Activated CD4-positive, alpha-beta T cell treated with anti-CD3 and anti-CD28 coated beads for 36 hours (primary cell): ENCODE measurements at regions not wholly inside any gene's neighbourhood (a gene's known extent, or its start where the extent isn't known, plus 50 kb on each side); places are given as distances from the start of the nearest gene placed in this dataset.

Source experiments
- ATAC-seq: fragments of 200-7000 bp; cut with Tn5 transposase; one replicate; pipeline ENCODE4 v1.10.0; 2021; ENCODE audit warnings: mild to moderate bottlenecking, moderate library complexity
- CTCF ChIA-PET: fragments of 350-600 bp; sonication (Branson Sonifier 250); formaldehyde crosslinking; loops from one replicate; lab custom pipeline; 2021; ENCODE audit warnings: antibody characterized with exemption; lab: Charles Lee
- POLR2A ChIA-PET: fragments of 350-600 bp; sonication (Branson Sonifier 250); formaldehyde crosslinking; loops from one replicate; lab custom pipeline; 2021; ENCODE audit warnings: antibody characterized with exemption, inconsistent platforms; lab: Charles Lee
- DNase-seq: peaks from one replicate; pipeline ENCODE4 v3.0.0-alpha.2; 2020
- H3K27ac Mint-ChIP-seq: one replicate; pipeline ENCODE4 v1.8.0; 2021; ENCODE audit warnings: mixed read lengths
- H3K27me3 Mint-ChIP-seq: one replicate; pipeline ENCODE4 v1.8.0; 2021; ENCODE audit warnings: mixed read lengths
- H3K36me3 Mint-ChIP-seq: one replicate; pipeline ENCODE4 v1.8.0; 2021; ENCODE audit warnings: low read depth, mixed read lengths
- H3K4me1 Mint-ChIP-seq: one replicate; pipeline ENCODE4 v1.8.0; 2021; ENCODE audit warnings: mixed read lengths
- H3K4me3 Mint-ChIP-seq: one replicate; pipeline ENCODE4 v1.8.0; 2021; ENCODE audit warnings: mild to moderate bottlenecking, moderate library complexity, mixed read lengths
- H3K9me3 Mint-ChIP-seq: one replicate; pipeline ENCODE4 v1.8.0; 2021; ENCODE audit warnings: low read depth, mixed read lengths
- intact Hi-C, 2 experiments: fragments of 100-400 bp; cut with DNase I in 1 of 2; cut with micrococcal nuclease in 1 of 2; formaldehyde crosslinking; loops; one replicate each; pipeline versions ENCODE4 v1.14.2 to v1.15.1; 2022 to 2024; cut with DNase I, micrococcal nuclease

GRCh38 chr14:101049942-101050341 is 146.4 kb upstream of the RTL1 start:
- POLR2A ChIA-PET = interaction anchor here (0.6 kb wide), 1 partner anchor 8 kb away, joined by 3 read pairs; no protein-coding TSS in a partner anchor
- H3K36me3 Mint-ChIP-seq = no peaks in the 10 kb centered on the region
- ATAC-seq = no peak
- no peak overlapping the region for H3K4me3 Mint-ChIP-seq
- no peak for DNase-seq
- H3K9me3 Mint-ChIP-seq = no peaks in the 10 kb centered on the region
- intact Hi-C loops = no loop called here
- H3K27me3 Mint-ChIP-seq = peaks cover 5% of the 10 kb centered on the region
- no peak overlapping the region for H3K27ac Mint-ChIP-seq
- CTCF ChIA-PET = no interaction called here
- no peaks in the 10 kb centered on the region for H3K4me1 Mint-ChIP-seq

GRCh38 chr14:101050901-101051490 is 147.5 kb upstream of the RTL1 start:
- ChIA-PET POLR2A (no interaction called here), CTCF (no interaction called here)
- H3K4me1 Mint-ChIP-seq = no peaks in the 10 kb centered on the region
- DNase-seq (no peak), ATAC-seq (no peak)
- H3K36me3 Mint-ChIP-seq = no peaks in the 10 kb centered on the region
- intact Hi-C loops = no loop called here
- no peaks in the 10 kb centered on the region for H3K9me3 Mint-ChIP-seq
- no peak overlapping the region for H3K27ac Mint-ChIP-seq
- H3K27me3 Mint-ChIP-seq = peaks cover 5% of the 10 kb centered on the region
- H3K4me3 Mint-ChIP-seq = no peak overlapping the region

- peaks cover 6% of the 10 kb centered on the region for H3K9me3 Mint-ChIP-seq
- ATAC-seq (no peak), DNase-seq (no peak)
- H3K27ac Mint-ChIP-seq = no peak overlapping the region
- H3K36me3 Mint-ChIP-seq = no peaks in the 10 kb centered on the region
- CTCF ChIA-PET = interaction anchor here (0.6 kb wide), 1 partner anchor 17 kb away, joined by 4 read pairs; no protein-coding TSS in a partner anchor
- H3K4me3 Mint-ChIP-seq = no peak overlapping the region
- H3K27me3 Mint-ChIP-seq = peaks cover 3% of the 10 kb centered on the region
- POLR2A ChIA-PET = no interaction called here
- intact Hi-C loops = no loop called here
- no peaks in the 10 kb centered on the region for H3K4me1 Mint-ChIP-seq
Observed at GRCh38 chr14:101054671-101055070, 151.1 kb upstream of the RTL1 start.

GRCh38 chr14:101055106-101055662 is 151.7 kb upstream of the RTL1 start:
- no peak for DNase-seq
- Mint-ChIP-seq H3K36me3 (no peaks in the 10 kb centered on the region), H3K27me3 (peaks cover 3% of the 10 kb centered on the region), H3K9me3 (peaks cover 6% of the 10 kb centered on the region), H3K4me3 (no peak overlapping the region), H3K4me1 (no peaks in the 10 kb centered on the region), H3K27ac (no peak overlapping the region)
- ChIA-PET CTCF (no interaction called here), POLR2A (no interaction called here)
- no peak for ATAC-seq
- intact Hi-C loops = no loop called here

GRCh38 chr14:101055776-101056374 is 152.4 kb upstream of the RTL1 start:
- ATAC-seq (no peak), DNase-seq (no peak)
- POLR2A ChIA-PET = no interaction called here
- intact Hi-C loops = no loop called here
- Mint-ChIP-seq H3K36me3 (no peaks in the 10 kb centered on the region), H3K4me3 (no peak overlapping the region), H3K9me3 (peaks cover 6% of the 10 kb centered on the region), H3K27me3 (peaks cover 5% of the 10 kb centered on the region), H3K4me1 (no peaks in the 10 kb centered on the region), H3K27ac (no peak overlapping the region)
- CTCF ChIA-PET = no interaction called here

- Mint-ChIP-seq H3K27ac (no peak overlapping the region), H3K4me3 (no peak overlapping the region), H3K27me3 (peaks cover 7% of the 10 kb centered on the region), H3K9me3 (peaks cover 6% of the 10 kb centered on the region), H3K4me1 (no peaks in the 10 kb centered on the region), H3K36me3 (no peaks in the 10 kb centered on the region)
- ATAC-seq (no peak), DNase-seq (no peak)
- POLR2A ChIA-PET = no interaction called here
- CTCF ChIA-PET = no interaction called here
- intact Hi-C loops = no loop called here
Observed at GRCh38 chr14:101056446-101056845, 152.9 kb upstream of the RTL1 start.

GRCh38 chr14:101057394-101057793 is 153.9 kb upstream of the RTL1 start:
- Mint-ChIP-seq H3K4me1 (no peaks in the 10 kb centered on the region), H3K4me3 (no peak overlapping the region), H3K27ac (no peak overlapping the region), H3K27me3 (peaks cover 9% of the 10 kb centered on the region), H3K36me3 (no peaks in the 10 kb centered on the region), H3K9me3 (peaks cover 6% of the 10 kb centered on the region)
- ChIA-PET CTCF (no interaction called here), POLR2A (no interaction called here)
- no peak for ATAC-seq
- no peak for DNase-seq
- intact Hi-C loops = no loop called here

GRCh38 chr14:101058571-101058970 is 155.0 kb upstream of the RTL1 start:
- DNase-seq (no peak), ATAC-seq (no peak)
- H3K27me3 Mint-ChIP-seq = peaks cover 9% of the 10 kb centered on the region
- POLR2A ChIA-PET = interaction anchor here (0.6 kb wide), 1 partner anchor 9 kb away, joined by 3 read pairs; no protein-coding TSS in a partner anchor
- no peaks in the 10 kb centered on the region for H3K36me3 Mint-ChIP-seq
- no peaks in the 10 kb centered on the region for H3K4me1 Mint-ChIP-seq
- intact Hi-C loops = no loop called here
- CTCF ChIA-PET = interaction anchor here (0.7 kb wide), 1 partner anchor 453 kb away, joined by 3 read pairs; no protein-coding TSS in a partner anchor
- H3K27ac Mint-ChIP-seq = no peak overlapping the region
- peaks cover 6% of the 10 kb centered on the region for H3K9me3 Mint-ChIP-seq
- H3K4me3 Mint-ChIP-seq = no peak overlapping the region

GRCh38 chr14:101060171-101060601 is 156.7 kb upstream of the RTL1 start:
- Mint-ChIP-seq H3K4me3 (no peak overlapping the region), H3K4me1 (no peaks in the 10 kb centered on the region), H3K9me3 (peaks cover 6% of the 10 kb centered on the region), H3K27ac (no peak overlapping the region), H3K36me3 (no peaks in the 10 kb centered on the region), H3K27me3 (peaks cover 9% of the 10 kb centered on the region)
- POLR2A ChIA-PET = no interaction called here
- CTCF ChIA-PET = interaction anchor here (0.5 kb wide), 1 partner anchor 1161 kb away, joined by 3 read pairs; no protein-coding TSS in a partner anchor
- DNase-seq (no peak), ATAC-seq (no peak)
- intact Hi-C loops = no loop called here

GRCh38 chr14:101061411-101062064 is 158.0 kb upstream of the RTL1 start:
- DNase-seq (no peak), ATAC-seq (no peak)
- H3K27ac Mint-ChIP-seq = no peak overlapping the region
- ChIA-PET POLR2A (no interaction called here), CTCF (interaction anchor here (0.6 kb wide), 1 partner anchor 111 kb away, joined by 3 read pairs; no protein-coding TSS in a partner anchor)
- H3K4me3 Mint-ChIP-seq = no peak overlapping the region
- no peaks in the 10 kb centered on the region for H3K4me1 Mint-ChIP-seq
- H3K9me3 Mint-ChIP-seq = peaks cover 4% of the 10 kb centered on the region
- H3K27me3 Mint-ChIP-seq = peaks cover 9% of the 10 kb centered on the region
- intact Hi-C loops = no loop called here
- H3K36me3 Mint-ChIP-seq = no peaks in the 10 kb centered on the region

- peaks cover 4% of the 10 kb centered on the region for H3K9me3 Mint-ChIP-seq
- H3K4me1 Mint-ChIP-seq = no peaks in the 10 kb centered on the region
- POLR2A ChIA-PET = no interaction called here
- no peak for DNase-seq
- CTCF ChIA-PET = no interaction called here
- intact Hi-C loops = no loop called here
- H3K36me3 Mint-ChIP-seq = no peaks in the 10 kb centered on the region
- peaks cover 9% of the 10 kb centered on the region for H3K27me3 Mint-ChIP-seq
- ATAC-seq = no peak
- no peak overlapping the region for H3K27ac Mint-ChIP-seq
- H3K4me3 Mint-ChIP-seq = no peak overlapping the region
Observed at GRCh38 chr14:101062065-101062450, 158.5 kb upstream of the RTL1 start.
